T-helper 1 cell treated with Interleukin-12 subunit alpha and Interleukin-12 subunit beta and Interleukin-4 antibody, amounts not matched to agents 30 ng/mL and 1 ng/mL, for 36 hours (primary cell): ENCODE measurements at regions not wholly inside any gene's neighbourhood (a gene's known extent, or its start where the extent isn't known, plus 50 kb on each side); places are given as distances from the start of the nearest gene placed in this dataset.
"Not testable (repeated sequence)": the region's sequence is repeated elsewhere in the genome, so short reads cannot be mapped to it uniquely, and the experiment has no call there.

Experiments used
- intact Hi-C: fragments of 100-400 bp; cut with micrococcal nuclease; formaldehyde crosslinking; loops from one replicate; pipeline ENCODE4 v1.15.1; 2024

- intact Hi-C loops: loop anchor here (5.0 kb wide), 1 partner anchor 1269 kb away; no protein-coding TSS in a partner anchor
Observed at GRCh38 chr6:86087954-86088353, 445.3 kb upstream of the SYNCRIP start.

DNA sequence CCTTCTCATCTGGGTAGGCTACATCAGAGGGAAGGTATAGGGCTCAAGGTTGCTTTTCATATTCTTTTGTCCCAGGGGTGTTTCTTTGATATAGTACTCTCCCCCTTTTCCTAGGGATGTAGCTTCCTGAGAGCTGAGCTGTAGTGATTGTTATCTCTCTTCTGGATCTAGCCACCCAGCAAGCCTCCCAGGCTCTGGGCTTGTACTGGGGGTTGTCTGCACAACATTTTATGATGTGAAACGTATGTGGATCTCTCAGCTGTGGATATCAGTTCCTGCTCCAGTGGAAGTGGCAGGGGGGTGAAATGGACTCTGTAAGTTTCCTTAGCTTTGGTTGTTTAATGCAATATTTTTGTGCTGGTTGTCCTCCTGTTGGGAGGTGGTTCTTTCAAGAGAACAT is 437.3 kb upstream of the SYNCRIP start:
- intact Hi-C loops: no loop called here

DNA sequence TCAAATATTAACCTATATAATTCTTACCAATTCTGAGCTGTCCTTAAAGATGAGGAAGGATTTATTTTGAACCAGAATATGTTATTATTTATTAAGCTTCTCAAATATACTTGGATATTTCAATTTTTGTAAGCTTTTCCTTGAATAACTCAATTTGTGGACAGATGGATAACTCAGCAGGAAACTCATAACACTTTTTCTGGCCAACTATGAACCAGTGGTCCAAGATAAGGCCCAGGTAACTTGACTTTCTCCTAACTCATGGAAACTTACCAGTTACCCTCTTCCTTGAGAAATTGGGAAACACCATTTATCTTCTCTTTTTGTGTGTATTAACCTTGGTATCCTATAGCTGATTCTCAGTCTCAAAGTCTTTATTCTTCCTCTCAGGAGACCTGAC is 427.5 kb upstream of the SYNCRIP start:
- intact Hi-C loops: no loop called here

- intact Hi-C loops: not testable (repeated sequence)
Observed at GRCh38 chr6:86065002-86065401, 422.3 kb upstream of the SYNCRIP start.

GRCh38 chr6:86057293-86057980 is 414.8 kb upstream of the SYNCRIP start:
- intact Hi-C loops: not testable (repeated sequence)

DNA sequence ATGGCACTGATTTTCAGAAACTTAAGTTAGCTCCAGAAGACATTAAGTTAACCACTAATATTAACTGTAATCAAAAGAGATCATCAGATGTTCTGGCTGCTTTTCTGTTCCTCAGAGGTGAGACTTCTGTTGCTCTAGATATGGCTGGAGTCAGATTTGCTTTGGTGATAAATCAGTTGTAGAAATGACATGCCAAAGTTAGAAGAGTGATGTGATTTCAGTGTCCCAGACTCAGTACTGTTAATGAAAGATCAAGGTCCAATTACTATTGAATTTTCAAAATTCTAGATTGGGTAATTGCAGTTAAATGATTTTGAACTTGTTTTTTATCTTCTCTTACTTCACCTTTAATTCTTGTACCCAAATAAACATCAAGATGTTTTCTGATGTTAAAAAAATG is 402.4 kb upstream of the SYNCRIP start:
- intact Hi-C loops: no loop called here

DNA sequence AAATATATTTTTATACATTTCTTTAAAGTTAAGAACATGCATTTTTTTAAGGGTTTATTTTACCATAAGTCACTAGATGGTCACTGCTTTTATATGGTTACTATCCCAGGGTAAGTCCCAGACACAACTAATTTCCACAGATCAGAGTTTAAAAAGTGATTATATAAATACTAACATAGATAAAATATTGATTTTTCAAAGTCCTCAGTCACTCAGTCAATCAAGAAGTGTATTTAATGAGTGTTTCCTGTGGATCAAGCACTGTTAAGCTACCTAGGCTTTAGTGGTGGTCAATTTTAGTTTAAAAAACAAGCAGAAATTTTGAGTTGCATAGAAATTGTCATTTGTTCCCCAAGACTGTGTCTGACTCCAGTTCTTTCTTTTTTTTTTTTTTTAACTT is 399.5 kb upstream of the SYNCRIP start:
- intact Hi-C loops: no loop called here

- intact Hi-C loops: no loop called here
Observed at GRCh38 chr6:86031713-86032112, 389.0 kb upstream of the SYNCRIP start.

DNA sequence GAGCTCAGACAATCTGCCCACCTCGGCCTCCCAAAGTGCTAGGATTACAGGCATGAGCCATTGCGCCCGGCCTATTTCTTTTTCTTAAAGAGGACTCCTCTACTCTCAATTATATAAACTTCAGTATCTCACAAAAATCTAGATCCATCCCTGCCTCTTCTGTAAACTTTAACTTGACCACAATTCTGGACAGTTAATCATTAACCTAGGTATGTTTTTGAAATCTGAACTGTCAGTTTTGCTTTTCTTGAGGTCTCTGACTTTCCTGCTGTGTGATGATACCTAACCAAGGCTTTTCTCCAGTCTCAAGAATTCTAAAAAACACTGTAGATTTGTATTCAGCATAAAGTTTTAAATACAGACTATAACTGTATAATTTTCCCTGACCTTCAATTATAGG is 388.2 kb upstream of the SYNCRIP start:
- intact Hi-C loops: no loop called here

GRCh38 chr6:86028776-86029175 is 386.1 kb upstream of the SYNCRIP start:
- intact Hi-C loops: no loop called here

DNA sequence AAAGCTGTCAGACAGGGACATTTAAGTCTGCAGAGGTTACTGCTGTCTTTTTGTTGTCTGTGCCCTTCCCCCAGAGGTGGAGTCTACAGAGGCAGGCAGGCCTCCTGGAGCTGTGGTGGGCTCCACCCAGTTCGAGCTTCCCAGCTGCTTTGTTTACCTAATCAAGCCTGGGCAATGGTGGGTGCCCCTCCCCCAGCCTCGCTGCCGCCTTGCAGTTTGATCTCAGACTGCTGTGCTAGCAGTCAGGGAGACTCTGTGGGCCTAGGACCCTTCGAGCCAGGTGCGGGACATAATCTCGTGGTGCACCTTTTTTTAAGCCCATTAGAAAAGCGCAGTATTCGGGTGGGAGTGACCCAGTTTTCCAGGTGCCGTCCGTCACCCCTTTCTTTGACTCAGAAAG is 384.2 kb upstream of the SYNCRIP start:
- intact Hi-C loops: not testable (repeated sequence)

DNA sequence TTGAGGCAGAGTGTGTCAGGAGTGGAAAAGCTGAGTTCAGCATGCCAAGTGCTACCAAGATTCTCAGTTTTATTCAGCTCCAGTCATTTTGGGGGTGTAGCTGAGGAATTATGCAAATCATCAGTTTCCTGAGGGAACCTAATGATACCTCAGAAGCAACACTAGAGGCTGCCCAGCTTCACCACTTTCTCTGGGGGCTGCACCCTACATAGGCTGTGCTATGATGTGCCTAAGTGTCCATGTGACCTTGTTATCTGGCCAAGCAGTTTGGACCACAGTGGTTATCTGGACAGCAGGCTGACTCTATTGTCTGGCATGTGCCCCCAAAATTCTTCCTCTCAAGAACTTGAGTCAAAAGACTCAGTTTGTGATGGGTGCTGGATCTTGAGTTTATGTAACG is 374.6 kb upstream of the SYNCRIP start:
- intact Hi-C loops: no loop called here

DNA sequence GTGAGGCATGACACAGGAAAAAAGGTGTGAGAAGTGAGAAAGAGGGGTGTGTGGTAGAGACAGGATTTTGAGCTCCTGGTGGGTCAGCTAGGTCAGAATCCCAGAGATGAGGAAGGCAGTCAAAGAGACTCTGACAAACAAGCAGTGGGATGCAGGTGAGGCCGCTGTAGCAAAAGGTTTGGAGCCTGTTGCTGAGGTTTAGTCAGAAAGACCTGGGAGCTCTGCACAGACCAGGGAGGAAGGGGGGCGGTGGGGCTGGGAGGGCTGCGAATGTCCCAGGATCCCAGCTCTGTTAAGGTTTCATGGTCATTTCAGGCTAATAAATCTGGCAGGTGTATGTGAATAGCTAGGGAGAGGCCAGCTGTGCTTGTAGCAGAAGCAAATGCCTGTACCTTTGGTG is 373.9 kb upstream of the SYNCRIP start:
- intact Hi-C loops: no loop called here

GRCh38 chr6:86016077-86016476 is 373.4 kb upstream of the SYNCRIP start:
- intact Hi-C loops: no loop called here

- intact Hi-C loops: not testable (repeated sequence)
Observed at GRCh38 chr6:86012991-86013390, 370.3 kb upstream of the SYNCRIP start.

- intact Hi-C loops: no loop called here
Observed at GRCh38 chr6:86010915-86011786, 368.5 kb upstream of the SYNCRIP start.

DNA sequence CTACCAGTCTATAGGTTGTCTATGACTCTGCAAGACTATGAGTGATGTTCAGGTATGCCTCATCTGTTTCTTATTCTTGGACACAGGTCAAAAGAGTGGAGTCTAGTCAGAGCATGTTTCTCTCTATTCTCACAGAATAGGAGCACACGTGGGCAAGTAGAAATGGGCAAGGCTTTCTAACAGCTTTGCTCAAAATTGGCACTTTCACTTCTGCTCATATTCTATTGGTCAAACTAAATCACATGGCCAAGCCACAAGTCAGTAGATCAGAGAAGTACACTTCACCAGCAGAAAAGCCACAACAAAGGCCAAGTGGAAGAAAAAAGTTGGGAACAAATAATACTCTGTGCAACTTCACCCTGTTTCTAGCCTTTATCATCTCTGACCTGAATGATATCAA is 354.5 kb upstream of the SYNCRIP start:
- intact Hi-C loops: no loop called here

DNA sequence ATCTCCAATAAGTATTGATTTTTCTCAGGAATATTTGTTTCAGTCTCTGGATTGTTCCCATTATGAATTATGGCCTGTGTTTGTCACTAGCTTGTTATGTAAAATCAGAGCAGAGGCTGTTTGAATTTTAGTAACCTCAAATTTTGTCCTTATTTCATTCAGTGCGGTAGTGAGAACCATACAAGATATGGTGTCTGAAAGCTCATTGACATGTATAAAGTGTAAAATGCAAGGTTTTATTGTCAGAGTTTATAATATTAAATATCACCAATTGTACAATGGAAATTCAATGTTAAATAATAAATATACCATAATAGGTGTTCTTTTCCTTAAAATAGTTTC is 353.3 kb upstream of the SYNCRIP start:
- intact Hi-C loops: no loop called here

- intact Hi-C loops: no loop called here
Observed at GRCh38 chr6:85995339-85996033, 352.8 kb upstream of the SYNCRIP start.

- intact Hi-C loops: no loop called here
Observed at GRCh38 chr6:85986681-85987080, 344.0 kb upstream of the SYNCRIP start.

GRCh38 chr6:85983032-85983659 is 340.5 kb upstream of the SYNCRIP start:
- intact Hi-C loops: no loop called here

- intact Hi-C loops: no loop called here
Observed at GRCh38 chr6:85977661-85978060, 335.0 kb upstream of the SYNCRIP start.
